AML-193 (cell line): ENCODE measurements at regions not wholly inside any gene's neighbourhood (a gene's known extent, or its start where the extent isn't known, plus 50 kb on each side); places are given as distances from the start of the nearest gene placed in this dataset.
"Not testable (repeated sequence)": the region's sequence is repeated elsewhere in the genome, so short reads cannot be mapped to it uniquely, and the experiment has no call there.

Experiments
- DNase-seq, 2 experiments: peaks; one replicate each; lab custom pipeline; 2025; lab: John Stamatoyannopoulos, UW

GRCh38 chr9:108039493-108039892, 549.9 kb upstream of the KLF4 start:
- DNase-seq: no peak

GRCh38 chr9:108039012-108039411, 549.4 kb upstream of the KLF4 start:
- no peak for DNase-seq

GRCh38 chr9:108035487-108035886, 545.9 kb upstream of the KLF4 start:
- no peak for DNase-seq

GRCh38 chr9:108033976-108034964, 544.7 kb upstream of the KLF4 start:
- DNase-seq: no peak

GRCh38 chr9:108032079-108032478, 542.5 kb upstream of the KLF4 start:
- not testable (repeated sequence) for DNase-seq

GRCh38 chr9:108031221-108031620, 541.7 kb upstream of the KLF4 start:
- not testable (repeated sequence) for DNase-seq

GRCh38 chr9:108026718-108027117, 537.1 kb upstream of the KLF4 start:
- not testable (repeated sequence) for DNase-seq

- DNase-seq: no peak
These were observed 535.0 kb upstream of the KLF4 start for GRCh38 chr9:108024604-108025003.

- no peak for DNase-seq
These were observed 532.8 kb upstream of the KLF4 start for GRCh38 chr9:108022246-108022935.

- no peak for DNase-seq
These were observed 531.6 kb upstream of the KLF4 start for GRCh38 chr9:108021096-108021710.

- DNase-seq: no peak
These were observed 530.3 kb upstream of the KLF4 start for GRCh38 chr9:108019821-108020220.

- DNase-seq: no peak
These were observed 528.1 kb upstream of the KLF4 start for GRCh38 chr9:108017671-108018070.

- DNase-seq: no peak
These were observed 526.9 kb upstream of the KLF4 start for GRCh38 chr9:108016446-108016845.

GRCh38 chr9:108015690-108016089, 526.1 kb upstream of the KLF4 start:
- no peak for DNase-seq

- DNase-seq: no peak
These were observed 524.8 kb upstream of the KLF4 start for GRCh38 chr9:108014353-108014752.

- DNase-seq: no peak
These were observed 523.5 kb upstream of the KLF4 start for GRCh38 chr9:108012886-108013665.

- DNase-seq: no peak
These were observed 522.8 kb upstream of the KLF4 start for GRCh38 chr9:108012405-108012804.

- no peak for DNase-seq
These were observed 514.0 kb upstream of the KLF4 start for GRCh38 chr9:108003526-108003925.

GRCh38 chr9:108002371-108002956, 512.9 kb upstream of the KLF4 start:
- DNase-seq: no peak

- no peak for DNase-seq
These were observed 511.7 kb upstream of the KLF4 start for GRCh38 chr9:108001237-108001636.

GRCh38 chr9:107999890-108000289, 510.3 kb upstream of the KLF4 start:
- no peak for DNase-seq
